D341Med (cell line): ENCODE measurements at regions not wholly inside any gene's neighbourhood (a gene's known extent, or its start where the extent isn't known, plus 50 kb on each side); places are given as distances from the start of the nearest gene placed in this dataset.
"Not testable (repeated sequence)": the region's sequence is repeated elsewhere in the genome, so short reads cannot be mapped to it uniquely, and the experiment has no call there.

ENCODE experiments used
- DNase-seq: peaks from one replicate; pipeline ENCODE4 v3.0.0; 2012; ENCODE audit warnings: low spot score

DNA sequence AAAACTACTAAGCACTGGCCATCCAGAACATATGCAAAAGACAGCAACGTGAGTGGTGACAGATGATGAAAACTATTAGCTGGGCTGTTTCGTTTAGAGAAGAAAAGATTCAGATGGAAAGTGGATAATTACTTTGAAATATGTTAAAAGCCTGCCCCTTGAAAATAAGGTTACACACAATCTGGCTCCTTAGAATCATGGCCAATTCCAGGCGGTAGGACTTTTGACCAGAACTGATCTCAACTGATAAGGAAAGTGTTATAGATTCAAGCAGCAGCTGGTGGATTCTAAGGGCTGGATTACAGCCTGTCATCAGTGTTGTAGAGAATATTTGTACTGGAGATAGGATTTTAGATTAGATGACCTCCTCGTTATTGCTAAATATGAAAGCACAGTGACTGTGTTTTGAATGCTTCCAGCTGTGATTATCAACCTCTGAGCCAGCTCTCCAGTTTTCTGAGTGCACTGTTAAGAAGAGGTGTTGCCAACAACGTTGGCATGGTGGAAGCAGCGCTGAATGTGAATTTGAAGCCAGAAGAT lies 75.1 kb downstream of the KBTBD2 start:
- not testable (repeated sequence) for DNase-seq

DNA sequence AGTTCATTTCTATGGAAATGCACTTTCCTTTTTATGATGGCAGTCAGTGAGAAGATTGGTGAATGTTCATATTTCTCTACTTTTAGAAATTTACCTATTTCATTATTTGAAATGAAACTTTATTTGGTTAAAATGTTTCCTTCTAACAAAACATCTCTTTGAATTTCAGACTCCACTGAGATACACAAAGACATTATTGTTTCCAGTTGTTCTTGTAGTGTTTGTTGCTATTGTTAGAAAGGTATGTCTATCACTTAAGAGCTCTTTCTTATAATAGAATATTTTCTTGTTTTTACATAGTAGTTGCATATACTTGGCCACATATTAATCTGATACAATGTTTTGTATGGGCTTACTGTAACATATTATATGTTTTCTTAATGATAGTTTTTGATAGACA lies 76.8 kb downstream of the KBTBD2 start:
- not testable (repeated sequence) for DNase-seq

DNA sequence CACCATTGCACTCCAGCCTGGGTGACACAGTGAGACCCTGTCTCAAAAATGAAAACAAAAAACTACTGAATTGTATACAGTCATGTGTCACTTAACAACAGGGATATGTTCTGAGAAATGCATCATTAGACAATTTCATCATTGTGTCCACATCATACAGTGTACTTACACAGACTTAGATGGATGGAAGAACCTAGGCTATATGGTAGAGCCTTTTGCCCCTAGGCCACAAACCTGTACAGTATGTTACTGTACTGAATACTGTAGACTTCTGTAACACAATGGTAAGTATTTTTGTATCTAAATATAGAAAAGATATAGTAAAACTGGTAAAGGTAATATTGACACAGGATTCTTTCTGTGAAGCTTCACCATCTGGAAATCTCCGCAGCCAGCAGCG lies 81.7 kb downstream of the KBTBD2 start:
- DNase-seq, result no peak

DNA sequence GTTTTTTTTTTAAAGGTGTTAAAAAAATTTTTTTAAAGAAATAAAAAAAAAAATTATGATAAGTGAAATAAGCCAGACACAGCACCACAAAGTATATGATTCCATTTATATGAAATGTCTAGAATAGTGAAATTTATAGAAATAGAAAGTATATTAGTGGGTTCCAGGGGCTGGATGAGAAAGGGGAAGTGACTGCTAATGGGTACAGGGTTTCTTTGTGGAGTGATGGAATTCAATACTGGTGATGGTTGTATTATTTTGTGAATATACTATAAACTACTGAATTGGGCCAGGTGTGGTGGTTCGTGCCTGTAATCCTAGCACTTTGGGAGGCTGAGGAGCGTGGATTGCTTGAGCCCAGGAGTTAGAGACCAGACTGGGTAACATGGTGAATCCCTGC lies 82.2 kb downstream of the KBTBD2 start:
- no peak for DNase-seq

DNA sequence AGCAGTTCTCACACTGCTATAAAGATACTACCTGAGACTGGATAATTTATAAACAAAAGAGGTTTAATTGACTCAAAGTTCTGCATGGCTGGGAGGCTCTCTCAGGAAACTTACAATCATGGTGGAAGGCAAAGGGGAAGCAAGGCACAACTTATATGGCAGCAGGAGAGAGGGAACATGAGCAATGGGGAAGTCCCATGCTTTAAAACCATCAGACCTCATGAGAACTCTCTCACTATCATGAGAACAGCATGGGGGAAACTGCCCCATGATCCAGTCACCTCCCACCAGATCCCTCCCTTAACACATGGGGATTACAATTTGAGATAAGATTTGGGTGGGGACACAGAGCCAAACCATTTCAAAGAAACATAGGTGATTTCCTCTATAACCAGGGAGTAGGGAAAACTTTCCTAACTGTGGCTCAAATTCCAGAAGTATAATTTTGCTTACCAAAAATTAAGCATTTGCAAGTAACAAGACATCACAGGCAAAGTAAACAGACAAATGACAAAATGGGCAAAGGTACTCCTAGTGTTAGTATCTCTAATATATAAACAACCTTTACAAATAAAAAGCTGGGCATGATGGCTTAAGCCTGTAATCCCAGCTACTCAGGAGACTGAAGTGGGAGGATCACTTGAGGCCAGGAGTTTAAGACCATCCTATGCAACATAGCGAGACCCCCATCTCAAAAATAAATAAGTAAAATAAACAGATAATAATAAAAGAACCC lies 88.0 kb downstream of the KBTBD2 start:
- DNase-seq, result no peak

DNA sequence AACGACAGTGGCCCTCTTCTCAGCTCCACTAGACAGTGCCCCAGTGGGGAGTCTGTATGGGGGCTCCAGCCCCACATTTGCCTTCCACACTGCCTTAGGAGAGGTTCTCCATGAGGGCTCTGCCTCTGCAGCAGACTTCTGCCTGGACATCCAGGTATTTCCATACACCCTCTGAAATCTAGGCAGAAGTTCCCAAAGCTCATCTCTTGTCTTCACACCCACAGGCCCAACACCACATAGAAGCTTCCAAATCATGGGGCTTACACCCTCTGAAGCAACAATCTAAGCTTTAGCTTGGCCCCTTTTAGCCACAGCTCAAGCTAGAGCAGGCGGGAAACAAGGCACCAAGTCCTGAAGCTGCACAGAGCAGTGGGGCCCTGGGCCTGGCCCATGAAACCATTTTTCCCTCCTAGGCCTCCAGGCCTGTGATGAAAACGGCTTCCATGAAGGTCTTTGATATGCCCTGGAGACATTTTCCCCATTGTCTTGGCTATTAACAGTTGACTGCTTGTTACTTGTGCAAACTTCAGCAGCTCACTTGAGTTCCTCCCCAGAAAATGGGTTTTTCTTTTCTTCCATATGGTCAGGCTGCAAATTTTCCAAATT lies 89.2 kb downstream of the KBTBD2 start:
- no peak for DNase-seq

DNA sequence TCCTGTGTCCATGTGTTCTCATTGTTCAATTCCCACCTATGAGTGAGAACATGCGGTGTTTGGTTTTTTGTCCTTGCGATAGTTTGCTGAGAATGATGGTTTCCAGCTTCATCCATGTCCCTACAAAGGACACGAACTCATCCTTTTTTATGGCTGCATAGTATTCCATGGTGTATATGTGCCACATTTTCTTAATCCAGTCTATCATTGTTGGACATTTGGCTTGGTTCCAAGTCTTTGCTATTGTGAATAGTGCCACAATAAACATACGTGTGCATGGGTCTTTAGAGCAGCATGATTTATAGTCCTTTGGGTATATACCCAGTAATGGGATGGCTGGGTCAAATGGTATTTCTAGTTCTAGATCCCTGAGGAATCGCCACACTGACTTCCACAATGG lies 98.5 kb downstream of the KBTBD2 start:
- DNase-seq, result not testable (repeated sequence)

DNA sequence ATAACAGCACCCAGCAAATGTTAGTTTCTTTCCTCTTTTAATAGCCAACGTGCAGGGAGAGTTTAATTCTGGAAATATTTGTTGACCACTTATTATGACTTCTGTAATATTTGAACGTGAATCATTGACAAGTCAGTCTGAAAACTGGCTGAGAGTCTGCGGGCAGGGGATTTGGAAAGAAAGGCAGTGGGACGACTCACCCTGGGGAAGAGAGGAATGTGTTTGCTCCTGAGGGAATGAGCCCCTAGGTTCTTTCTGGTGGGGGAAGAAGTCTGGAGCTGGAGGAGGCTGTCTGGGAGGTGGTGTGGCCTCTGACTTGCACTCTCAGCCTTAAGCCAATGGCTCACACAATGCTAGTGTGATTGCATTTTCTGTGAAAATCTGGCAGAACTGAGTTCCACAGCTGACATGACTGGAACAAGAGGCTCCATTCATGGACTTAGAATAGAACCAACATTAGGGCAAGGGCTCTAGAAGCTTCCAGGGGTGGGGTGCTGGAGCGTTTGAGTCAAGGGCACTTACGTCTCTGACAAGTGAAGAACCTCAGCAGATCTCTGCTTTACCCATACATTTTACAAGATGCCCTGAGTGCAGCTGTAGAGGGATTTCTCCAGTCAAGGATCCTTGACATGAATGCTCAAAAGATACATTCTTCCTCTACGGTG lies 100.7 kb downstream of the KBTBD2 start:
- not testable (repeated sequence) for DNase-seq

DNA sequence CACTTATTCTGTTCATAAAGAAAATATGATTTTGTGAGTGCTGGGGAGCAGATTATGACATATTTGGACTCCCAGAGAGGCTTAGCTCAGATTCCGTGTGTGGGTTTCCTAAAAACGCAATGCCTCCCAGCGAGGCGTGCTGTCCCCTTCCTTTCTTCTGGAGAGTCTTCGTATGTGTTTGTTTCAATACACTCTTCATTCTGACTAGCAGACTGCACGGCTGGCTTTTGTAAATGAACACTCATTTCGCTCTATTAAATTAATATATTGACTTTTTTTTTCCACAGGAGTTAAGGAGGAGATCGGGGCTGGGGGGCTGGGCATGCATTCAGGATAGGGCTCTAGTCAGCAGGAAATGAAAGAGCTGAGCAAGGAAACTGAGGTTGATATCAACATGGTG lies 102.3 kb downstream of the KBTBD2 start:
- not testable (repeated sequence) for DNase-seq

DNA sequence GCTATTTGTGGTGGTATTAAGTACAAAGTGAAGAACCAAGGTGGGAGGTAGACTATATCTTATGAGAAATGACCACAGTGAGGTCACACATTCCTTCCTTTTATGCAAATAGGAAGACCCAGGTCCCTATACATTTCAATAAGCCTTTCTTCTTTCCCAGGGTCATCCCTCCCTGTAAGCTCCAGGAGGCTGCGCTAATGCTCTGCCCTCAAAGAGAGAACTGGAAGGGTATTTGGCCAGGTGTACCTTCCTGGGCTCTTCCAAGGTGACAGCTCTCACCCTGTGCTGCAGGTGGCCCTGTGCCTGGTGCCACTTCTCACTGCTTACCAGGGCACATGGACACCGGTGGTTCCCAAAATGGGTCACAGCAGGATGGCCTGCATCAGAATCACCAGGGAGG lies 103.4 kb downstream of the KBTBD2 start:
- not testable (repeated sequence) for DNase-seq

DNA sequence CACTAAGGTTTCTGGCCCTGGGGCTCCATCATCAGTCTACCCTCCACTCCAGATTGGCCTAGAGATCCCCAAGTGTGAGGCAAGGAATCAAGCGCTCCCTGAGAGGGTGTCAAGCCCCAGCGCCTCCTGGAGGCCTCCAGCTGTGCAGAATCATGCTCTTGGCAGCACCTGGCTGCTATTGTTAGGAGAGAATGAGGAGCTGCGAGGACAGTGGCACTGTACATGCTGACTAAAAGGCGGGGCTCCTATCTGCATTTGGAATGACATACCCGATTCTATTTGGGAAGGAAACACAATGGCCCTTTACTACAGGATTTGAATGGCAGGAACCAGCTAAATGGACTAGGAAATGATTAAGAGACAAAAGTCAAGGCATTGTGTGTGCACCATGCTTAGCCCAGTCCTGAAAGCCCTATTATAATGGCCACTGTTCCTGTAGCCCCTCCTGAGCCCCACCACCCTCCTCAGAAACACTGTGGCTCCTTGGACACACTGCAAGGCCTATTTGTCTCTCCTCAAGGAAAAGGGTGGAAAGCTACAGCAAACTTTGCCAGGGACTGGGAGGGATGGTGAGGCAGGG lies 106.1 kb downstream of the KBTBD2 start:
- not testable (repeated sequence) for DNase-seq

DNA sequence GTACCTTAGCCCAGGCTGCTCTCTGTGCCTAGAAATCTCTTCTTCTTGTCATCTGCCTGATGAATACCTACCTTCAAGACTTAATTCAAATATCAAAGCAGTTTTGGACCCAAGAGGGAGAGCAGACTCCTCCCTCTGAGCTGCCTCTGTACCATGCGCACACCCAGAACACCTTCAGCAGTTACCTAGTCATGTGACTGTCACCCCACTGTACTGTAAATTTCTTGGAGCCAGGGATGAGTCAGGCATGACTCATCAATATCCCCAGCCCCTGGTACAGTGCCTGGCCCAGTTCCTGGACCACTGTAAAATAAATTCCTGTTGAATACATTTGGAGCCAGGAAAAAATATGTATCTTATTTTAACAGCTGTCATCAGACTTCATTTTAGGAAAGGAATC lies 111.7 kb downstream of the KBTBD2 start:
- not testable (repeated sequence) for DNase-seq

DNA sequence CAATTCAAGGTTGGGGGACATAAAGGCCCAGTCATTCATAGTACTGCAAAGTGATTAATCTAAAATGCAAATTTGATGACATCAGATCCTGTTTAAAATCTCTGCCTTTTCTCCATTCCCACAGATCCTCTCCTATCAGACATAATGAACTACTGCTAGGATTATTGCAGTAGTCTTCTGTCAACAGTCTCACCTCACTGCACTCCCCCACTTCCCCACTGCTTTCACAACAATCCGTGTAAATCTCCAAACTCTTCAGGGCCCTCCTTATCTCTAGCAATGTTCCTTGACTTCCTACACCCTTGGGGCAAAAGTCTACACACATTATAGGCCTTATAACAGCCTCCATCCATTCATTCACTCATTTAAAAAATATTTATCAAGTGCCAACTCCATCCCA lies 112.4 kb downstream of the KBTBD2 start:
- no peak for DNase-seq

DNA sequence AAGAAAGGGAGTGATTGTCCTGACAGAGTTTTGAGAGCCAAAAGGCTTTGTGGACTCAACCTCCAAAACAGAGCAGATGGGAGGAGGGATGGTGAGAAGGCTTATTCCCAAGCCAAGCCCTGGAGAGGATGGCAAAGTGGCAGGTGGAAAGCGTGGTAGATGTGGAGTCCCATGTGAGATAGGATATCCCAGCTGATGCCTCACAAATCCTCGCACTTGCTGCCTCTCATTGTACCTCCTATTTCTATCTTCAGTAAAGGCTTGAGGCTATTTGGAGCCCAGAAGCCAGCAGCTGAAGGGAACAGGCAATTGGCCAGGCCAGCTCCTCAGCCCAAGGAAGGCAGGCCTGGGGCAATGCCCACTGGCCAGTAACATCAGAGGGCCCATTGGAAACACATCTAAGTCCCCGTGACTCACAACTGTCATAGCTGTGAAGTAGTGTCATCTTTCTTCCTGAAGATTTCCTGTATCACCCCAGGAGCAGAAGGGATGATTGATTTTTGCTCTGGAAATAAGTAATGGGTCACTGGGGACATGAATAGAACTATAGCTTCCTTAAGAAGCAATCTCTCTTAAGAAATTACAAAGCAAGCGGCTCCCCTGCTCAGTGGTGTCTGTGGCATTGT lies 114.4 kb downstream of the KBTBD2 start:
- DNase-seq, result not testable (repeated sequence)

DNA sequence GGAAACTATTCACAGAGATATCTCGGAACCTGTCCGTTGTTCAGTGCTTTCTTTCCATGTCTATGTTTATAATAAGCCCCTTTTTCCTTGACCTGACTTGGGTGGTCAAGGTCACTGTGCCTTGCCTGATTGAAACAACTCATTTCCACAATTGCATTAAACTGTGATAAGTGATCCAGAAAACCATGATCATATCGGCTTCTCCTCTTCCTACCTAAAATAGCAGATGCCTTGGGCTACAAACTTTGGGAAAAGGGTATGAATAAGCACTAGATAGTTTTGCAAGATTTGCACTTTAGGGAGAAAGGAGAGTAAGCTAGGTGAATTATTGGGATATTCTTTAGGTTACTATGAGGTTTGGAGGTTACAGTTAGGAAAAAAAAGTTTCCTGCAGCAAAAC lies 115.2 kb downstream of the KBTBD2 start:
- not testable (repeated sequence) for DNase-seq

DNA sequence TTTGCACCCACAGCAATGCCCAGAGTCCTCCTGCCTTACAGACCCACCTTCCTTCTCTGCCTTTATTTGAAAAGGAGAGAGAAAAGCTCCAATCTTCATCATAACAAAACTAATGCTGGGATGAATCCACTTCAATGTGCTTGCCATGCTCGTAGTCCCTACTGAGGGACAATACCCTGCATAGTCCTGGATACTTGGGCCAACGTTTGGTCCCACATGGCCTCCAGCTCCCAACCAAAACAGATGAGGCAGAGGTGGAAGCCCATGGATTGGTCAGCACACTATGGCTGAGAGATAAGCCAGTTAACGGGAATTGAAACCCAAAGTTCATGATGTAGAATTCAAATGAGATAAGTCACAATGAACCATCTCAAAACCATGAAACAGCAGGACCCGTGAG lies 115.8 kb downstream of the KBTBD2 start:
- not testable (repeated sequence) for DNase-seq

DNA sequence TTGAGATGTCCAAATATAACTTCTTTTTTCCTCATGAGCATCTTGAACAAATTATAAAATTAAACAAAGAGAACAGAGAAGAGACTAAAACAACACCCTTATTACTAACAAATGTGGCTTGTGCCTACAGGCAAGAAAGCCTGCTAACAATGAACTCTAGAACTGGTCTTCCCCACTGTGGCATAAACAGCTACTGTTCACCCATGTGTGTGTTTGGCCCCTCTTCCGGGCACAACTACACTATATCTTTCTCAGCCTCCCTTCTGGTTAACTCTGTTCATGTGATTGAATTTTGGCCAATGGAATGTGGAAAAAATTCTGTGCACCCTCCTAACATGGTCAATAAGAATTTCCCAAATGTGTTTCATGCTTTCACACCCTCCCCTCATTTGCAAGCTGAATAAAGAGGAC lies 117.0 kb downstream of the KBTBD2 start:
- no peak for DNase-seq

DNA sequence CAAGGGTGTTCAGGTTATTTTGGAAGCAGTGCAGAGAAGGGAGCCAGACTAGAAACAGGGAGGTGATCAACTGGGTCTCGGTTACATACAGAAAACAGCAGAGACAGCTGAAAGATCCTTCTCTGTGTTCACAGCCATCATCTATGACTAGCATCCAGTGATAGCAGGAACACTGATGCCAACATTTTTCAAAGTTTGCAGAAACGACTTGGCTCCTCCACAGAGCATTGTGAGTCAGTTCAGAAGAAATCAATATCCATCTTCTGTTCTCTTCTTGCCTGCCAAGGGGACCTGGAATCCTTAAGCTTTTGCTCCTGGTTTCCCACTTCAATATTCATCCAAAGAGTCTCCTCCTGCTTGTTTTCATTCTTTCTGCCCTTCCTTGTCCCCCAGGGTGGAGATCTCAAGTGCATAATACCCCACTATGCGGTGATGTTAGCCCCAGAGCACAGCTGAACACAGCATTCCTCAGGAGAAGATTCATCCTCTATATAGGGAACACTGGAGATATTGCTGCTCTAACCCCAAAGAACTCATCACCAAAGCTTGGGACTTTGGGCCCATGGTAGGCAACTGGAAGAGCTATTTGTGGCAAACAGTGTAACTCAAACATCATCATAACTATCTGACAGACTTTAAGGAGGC lies 122.6 kb downstream of the KBTBD2 start:
- DNase-seq, result not testable (repeated sequence)

DNA sequence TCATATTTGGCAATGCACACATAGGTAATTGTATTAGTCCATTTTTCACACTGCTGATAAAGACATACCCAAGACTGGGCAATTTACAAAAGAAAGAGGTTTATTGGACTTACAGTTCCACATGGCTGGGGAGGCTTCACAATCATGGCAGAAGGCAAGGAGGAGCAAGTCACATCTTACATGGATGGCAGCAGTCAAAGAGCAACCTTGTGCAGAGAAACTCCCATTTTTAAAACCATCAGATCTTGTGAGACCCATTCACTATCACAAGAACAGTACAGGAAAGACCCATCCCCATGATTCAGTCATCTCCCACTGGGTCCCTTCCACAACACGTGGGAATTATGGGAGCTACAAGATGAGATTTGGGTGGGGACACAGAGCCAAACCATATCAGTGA lies 123.2 kb downstream of the KBTBD2 start:
- not testable (repeated sequence) for DNase-seq

DNA sequence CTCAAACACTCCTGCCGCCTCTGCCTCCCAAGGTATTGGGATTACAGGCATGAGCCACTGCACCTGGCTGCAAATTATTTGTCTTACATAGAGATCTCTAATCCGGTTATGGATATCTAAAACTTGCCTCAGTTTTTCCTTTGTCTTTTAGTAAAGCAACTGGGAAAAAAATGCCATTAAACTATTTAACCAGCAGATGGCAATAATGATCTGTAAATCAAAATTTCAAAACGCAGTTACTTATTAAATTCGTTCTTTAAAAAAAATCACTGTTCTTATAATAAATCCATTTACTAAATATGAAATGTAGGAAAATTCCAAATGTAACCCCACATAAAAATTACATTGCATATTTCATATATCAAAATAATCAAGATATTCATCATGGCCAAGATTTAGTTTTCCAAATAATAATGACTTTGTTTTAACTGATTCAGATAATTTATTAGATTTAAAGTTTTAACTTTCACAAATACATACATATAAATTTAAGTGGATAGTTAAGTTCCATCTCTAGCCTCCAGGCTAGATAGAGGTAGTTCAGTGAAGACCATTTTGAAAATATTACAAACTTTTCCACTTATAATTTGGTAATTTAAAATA lies 125.8 kb downstream of the KBTBD2 start:
- not testable (repeated sequence) for DNase-seq

DNA sequence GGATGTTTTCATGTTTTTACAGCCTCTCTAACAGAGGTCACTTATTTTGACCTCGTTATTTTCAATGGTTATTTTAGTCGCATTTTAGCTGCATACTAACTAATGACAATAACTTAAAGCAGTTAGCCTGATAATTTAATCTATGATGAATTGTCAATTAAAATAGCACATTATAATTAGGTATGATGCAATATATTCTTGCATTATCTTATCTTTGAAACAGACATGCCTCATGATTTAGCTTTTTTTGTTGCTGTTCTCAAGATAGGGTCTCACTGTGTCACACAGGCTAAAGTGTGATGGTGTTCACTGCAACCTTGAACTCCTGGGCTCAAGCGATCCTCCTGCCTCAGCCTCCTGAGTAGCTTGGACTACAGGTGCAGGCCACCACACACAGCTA lies 126.4 kb downstream of the KBTBD2 start:
- no peak for DNase-seq
